Hematopoietic multipotent progenitor cell treated with erythropoietin and hydrocortisone succinate and interleukin-3 and kit ligand, for 4 days (in vitro differentiated cells): ENCODE measurements at regions not wholly inside any gene's neighbourhood (a gene's known extent, or its start where the extent isn't known, plus 50 kb on each side); places are given as distances from the start of the nearest gene placed in this dataset.

ENCODE experiments used
- DNase-seq: peaks from one replicate; pipeline ENCODE4 v3.0.0-alpha.2; 2015

DNA sequence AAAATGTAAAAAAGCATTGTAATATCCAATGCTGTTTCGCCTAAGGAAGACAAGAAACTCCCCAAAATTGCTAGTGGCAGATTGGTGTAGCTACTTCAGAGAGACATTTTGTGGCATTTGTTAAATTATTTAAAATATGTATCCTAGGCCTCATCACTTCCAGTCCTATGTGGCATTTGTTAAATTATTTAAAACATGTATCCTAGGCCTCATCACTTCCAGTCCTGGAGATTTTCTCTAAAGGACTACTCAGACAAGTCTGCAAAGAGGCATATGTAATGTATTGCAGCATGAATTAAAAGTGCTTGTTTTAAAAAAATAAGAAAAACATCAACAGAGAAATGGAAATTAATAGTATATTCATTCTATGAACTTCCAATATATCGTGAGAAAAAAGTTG, 95.6 kb upstream of the KCTD3 start:
- DNase-seq: no peak

DNA sequence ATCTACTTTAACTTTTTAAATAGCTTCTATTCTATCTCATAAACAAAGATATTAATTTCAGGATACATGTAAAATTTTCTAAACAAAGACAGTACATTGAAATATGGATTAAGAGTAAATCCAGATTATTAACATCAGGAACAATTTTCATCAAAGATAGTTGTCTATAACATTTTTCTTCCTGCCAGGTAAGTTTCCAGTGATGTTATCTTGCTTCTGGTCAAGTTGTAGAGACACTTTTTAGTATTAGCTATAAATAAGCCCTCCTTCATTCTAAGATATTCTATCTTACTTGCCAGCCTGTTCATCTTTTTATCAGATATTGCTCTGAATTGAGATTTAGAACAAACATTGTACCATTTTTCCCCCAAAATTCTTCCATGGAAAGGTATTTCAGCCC, 94.4 kb upstream of the KCTD3 start:
- DNase-seq: no peak

DNA sequence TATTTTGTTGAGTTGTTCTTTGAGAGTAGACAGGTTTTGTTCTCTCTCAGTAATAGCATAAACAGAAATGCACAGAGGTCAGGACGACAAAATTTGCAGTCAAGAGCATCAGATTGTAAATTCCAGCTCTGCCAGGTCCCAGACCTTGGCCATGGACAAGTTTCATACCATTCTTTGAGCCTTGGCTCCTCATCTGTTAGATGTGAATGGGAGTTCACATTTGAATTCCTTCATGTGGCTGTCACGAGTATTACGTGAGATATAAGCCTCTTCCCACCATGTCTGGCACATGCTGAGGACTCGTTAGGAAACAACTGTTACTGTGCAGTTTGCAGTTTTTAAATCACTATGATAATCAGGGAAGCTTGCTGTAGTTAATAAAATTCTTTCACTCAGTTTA, 93.2 kb upstream of the KCTD3 start:
- DNase-seq: no peak

DNA sequence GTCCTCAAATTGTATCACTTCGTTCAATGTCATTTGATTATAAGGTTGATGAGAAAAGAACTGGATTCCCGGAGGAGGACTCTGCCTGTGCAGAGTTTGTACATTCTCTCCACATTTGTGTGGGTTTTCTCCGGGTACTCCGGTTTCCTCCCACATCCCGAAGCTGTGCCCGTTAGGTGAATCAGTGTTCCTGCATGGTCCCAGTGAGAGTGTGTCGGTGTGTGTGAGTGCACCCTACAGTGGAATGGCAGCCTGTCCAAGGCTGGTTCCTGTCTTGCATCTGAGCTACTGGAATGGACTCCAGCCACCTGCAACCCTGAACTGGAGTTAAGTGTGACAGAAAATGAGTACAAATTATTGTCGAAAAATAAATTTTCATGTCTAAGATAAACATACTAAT, 92.2 kb upstream of the KCTD3 start:
- no peak for DNase-seq

DNA sequence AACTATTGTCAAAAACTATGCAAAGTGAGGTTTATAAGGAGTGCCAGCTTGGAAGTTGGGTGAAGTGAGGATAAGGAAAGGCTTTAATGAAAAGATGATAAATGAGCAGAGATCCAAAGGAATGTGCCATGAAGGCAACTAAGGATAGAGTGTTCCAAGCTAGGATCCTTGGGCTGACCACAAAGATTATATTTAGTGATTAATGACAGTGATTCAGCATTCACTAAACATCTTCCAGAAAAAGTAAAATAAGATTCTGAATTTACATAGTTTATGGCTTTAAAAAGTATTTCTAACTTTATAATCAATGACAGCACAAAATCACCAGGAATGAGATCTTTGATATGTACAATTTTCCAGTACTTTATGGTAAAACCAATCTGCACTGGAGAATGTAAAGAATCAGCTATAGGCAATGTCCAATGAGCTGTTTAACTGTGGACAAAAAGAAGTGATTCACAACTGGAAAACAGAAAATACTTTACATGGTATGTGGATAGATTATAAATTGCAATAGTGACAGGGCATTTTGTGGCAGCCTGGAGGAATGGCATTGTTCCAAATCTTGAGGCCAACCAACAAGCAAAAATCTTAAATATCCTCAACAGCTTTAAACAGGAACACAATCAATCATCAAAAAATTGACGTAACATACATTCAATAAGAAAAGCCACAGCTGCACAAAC, 91.2 kb upstream of the KCTD3 start:
- DNase-seq: no peak

DNA sequence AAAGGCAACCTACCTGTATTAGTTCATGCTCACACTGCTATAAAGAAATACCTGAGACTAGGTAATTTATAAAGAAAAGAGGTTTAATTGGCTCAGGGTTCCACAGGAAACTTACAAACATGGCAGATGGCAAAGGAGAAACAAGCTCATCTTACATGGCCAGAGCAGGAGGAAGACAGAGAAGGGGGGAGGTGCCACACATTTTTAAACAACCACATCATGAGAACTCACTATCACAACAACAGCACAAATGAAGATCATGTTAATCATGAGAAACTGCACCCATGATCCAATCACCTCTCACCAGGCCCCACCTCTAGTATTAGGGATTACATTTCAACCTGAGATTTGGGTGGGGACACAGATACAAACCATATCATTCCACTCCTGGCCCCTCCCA, 90.6 kb upstream of the KCTD3 start:
- DNase-seq: no peak

DNA sequence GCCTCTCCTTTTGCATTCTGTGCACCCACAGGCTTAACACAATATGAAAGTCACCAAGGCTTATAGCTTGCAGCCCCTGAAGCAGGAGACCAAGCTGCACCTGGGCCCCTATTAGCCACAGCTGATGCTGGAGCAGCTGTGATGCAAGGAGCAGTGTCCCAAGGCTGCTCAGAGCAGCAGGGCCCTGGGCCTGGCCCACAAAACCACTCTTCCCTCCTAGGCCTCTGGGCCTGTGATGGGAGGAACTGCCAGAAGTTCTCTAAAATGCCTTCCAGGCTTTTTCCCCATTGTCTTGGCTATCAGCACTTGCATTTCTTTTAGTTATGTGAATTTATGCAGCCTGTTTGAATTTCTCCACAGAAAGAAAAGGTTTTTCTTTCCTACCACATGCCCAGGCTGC, 89.5 kb upstream of the KCTD3 start:
- DNase-seq: no peak

DNA sequence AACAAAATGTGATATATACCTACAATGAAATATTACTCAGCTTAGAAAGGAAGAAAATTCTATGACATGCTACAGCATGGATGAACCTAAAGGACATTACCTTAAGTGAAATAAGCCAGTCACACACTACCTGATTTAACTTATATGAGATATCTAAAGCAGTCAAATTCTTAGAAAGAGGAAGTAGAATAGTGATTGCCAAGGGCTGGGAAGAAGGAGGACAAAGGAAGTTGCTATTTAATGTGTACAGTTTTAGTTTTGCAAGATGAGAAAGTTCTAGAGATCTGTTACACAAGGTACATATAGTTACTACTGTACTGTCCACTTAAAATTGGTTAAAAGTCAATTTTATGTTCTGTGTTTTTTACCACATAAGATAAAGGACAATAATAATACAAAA, 87.5 kb upstream of the KCTD3 start:
- peak; percentile 26 for DNase-seq

DNA sequence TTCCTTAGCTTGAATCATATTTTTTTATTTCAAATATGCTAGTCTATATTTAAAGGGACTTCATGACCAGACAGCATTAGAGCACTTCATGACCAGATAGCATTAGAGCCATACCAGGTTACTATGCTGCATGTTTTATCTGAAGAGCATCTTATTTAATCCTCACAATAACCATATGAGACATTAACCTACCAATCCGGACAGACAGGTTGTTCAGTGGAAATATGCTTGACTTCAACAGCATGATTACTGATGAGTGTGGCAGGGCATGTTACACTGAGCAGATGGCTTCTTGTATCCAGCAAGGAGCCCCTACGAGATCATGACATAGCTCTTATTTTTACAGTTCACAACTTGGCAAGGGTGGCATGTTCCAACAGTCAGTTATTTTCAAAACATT, 85.0 kb upstream of the KCTD3 start:
- no peak for DNase-seq

DNA sequence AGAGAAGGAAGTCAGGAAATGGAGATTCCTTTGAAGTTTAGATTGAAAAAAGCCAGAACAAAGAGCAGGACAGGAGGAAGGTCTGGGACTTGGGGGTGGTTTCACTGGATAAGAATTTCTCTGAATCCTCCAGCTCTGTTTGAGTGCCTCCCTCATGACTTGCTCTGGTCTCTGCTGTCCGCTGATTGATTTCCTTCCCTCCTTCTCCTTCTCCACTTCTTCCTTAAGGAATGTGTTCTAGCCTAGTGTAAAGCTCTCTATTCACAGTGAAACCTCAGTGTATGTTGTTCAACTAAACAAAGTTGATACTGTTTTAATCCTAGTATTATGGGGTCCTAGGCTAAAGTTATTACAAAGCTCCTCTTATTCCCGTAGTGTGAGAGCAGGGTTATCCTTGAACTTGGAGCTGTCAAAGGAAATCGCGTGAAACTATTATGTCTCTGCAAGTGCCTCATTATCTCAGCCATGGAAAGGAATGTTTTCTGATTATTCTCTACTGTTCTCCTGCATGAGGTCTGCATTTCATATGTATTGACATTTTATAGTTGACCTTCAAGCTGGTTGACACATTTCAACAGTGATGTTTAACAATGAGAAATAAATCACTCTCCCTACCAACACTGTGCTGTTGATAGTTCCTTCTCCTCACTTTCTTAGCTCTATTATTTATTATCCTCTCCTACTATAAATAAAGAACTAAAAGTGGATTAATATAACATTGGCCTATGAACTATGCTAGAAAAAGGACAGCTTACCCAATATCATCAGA, 82.7 kb upstream of the KCTD3 start:
- DNase-seq: no peak

DNA sequence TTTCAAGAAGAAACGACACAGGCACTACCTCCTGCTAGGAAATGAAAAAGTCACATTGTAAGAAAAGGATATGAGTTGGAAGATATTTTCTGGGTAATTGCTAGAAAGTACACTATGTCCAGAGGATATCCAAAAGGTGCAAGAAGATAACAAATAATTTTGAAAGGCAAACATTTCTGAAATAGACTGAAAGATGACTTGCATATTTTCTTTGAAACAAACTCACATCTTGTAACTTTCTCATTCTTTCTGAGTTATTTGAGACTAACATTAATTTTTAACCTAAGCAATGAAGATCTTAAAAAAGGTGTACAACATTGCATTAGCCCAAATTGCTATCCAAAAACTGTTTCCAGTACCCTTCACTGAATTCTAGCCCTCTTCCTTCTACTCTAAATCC, 79.6 kb upstream of the KCTD3 start:
- DNase-seq: no peak

DNA sequence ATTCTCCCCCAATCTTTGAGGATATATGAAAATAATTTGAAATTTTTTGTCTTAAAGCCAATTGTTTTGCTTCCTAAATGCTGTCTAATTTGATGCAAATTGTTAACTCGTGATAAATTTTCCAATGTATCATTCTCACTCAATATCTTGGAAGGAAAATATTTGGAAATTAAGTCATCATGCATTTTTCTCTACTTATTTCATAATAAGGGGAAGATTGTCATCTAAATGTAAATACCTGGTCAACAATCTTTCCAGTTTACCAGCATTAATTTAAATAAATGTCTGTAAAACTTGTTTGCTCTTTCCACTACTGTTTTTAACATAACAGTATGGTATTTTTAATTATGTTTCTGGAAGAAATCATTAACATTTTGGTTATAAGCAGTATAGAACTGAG, 78.3 kb upstream of the KCTD3 start:
- no peak for DNase-seq

DNA sequence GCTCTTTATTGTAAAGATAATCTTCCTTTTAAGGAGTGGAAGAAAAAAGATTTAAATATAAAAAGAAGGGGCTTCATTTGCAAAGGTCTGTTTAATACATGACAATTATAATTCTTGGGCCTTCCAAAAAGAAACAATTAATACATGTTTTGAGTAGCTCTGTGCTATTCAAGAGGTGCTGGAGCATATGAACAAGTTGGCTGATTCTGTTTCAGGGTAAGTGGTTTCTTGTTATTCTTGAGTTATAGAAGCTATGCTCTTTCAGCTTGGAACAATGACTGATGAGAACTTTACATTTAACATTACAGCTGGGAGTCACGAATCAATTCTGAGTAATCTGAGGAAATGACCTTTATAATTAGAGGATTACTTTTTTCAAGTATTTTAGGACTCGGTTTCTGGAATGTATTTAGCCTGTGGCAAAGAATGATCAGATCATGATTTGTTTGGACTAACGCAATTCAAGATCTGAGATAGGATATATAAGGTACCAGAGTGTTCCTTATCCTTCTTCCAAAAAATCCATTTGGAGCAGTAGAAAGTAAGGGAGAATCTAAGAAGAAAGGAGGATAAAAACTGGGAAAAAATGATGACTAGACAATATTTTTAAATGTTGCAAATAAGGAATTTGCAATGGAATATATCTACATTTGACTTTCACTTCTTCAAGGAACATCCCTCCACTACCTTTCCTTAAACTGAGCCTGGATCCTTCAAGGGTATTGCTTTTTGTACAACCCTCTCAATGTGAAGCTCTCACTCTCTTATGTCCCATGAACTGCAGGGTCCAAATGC, 77.1 kb upstream of the KCTD3 start:
- no peak for DNase-seq

DNA sequence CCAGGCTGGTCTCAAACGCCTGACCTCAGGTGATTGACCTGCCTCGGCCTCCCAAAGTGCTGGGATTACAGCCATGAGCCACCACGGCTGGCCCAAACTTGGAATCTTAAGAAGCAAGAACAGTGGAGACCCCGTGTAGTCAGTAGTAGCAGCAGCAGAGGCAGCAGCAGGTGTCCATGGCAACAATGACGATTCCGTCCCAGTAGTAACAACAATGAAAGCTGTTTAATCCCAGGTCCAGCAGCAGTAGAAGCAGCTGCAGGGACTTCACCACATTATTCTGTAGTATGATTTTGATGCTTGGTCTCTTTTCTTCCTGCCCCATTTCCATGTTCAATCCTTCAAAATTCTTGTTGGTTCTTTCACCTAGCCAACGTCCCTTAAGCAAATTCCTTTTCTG, 69.6 kb upstream of the KCTD3 start:
- DNase-seq: no peak

DNA sequence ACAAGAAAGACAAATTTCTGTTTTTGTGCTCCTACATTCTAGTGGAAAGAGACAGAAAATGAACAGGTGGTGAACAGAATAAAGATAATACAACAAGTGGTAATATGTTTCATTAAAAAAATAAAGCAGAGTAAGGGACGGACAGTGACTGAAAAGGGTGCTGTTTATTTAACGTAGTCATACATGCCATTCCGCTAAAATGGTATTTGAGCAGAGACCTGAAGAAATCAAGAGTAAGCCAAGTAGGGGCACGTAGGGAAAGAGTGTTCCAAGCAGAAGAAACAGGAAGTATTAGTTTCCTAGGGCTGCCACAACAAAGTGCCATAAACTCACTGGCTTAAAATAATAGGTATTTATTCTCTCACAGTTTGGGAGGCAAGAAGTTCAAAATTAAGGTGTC, 65.6 kb upstream of the KCTD3 start:
- DNase-seq: no peak

DNA sequence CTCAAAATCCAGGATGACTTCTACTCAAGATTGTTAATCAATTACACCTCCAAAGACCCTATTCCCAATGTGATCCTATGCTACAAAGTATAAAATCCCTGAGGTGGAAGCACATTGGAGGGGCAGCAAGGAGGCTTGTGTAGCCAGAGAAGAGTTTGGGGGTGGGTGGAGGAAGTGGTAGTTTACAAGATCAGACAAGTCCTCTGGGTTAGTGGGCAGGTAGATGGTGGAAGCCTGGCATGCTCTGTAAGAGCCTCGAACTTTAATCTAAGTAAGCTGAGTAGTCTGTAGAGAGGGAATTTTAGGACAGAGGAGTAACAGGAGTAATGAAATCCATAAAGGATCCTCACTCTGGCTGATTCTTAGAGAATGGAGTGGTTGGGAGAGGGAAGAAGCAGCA, 65.0 kb upstream of the KCTD3 start:
- no peak for DNase-seq

DNA sequence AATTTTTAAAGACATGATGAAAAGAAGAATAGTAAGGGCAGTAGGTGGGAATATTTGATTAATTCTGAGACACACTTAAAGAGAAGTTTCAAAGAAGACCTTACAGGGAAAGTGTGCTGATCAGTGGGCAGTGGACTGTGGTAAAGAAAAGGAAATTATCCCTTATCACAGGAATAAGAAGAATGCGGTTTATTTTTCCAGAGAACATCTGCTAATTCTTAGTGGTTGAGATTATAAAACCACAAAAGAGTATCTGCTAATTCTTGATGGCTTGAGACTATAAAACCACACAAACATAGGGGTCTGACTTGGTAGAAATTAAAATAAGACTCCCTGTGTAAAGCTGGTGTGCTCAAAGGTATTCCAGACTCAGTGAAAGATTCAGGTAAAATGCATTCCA, 60.0 kb upstream of the KCTD3 start:
- peak; percentile 75 for DNase-seq

DNA sequence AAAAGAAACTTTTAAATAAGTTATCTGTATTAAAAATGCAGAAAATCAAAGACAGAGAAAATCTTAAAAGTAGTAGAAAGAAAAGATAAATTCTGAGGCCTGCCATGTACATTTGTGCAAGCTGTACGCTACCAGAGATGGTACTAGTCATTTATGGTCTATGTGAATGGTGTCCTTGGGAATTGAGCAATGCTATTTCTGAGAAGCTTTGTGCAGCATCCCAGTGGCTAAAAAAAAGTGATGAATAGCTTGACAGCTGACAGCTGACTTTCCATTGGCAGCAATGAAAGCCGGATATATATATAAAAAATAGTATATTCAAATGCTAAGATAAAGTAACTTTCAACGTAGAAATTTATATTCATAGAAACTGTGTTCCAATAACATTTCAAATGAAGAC, 58.8 kb upstream of the KCTD3 start:
- DNase-seq: no peak
